ENCODE measurements at regions not wholly inside any gene's neighbourhood (a gene's known extent, or its start where the extent isn't known, plus 50 kb on each side); places are given as distances from the start of the nearest gene placed in this dataset.

- TF ChIP-seq CTCF (IDR thresholded peaks at IDR 0.05), result no peak
- TF ChIP-seq POLR2A (IDR thresholded peaks at IDR 0.05), result no peak
These were observed 137.2 kb upstream of the FST start for GRCh38 chr5:53343187-53343586.

All from heart left ventricle (tissue), 13 donors.